MM.1S (cell line): ENCODE measurements at regions not wholly inside any gene's neighbourhood (a gene's known extent, or its start where the extent isn't known, plus 50 kb on each side); places are given as distances from the start of the nearest gene placed in this dataset.

Experiments used
- DNase-seq: peaks from one replicate; pipeline ENCODE4 v3.0.0-alpha.2; 2015
- H2AFZ ChIP-seq: fragments of 300-600 bp; sonication (generic); 2 replicates; pipeline ENCODE4 v1.6.0; 2016; ENCODE audit warnings: antibody characterized with exemption, low read length
- H3F3A ChIP-seq: fragments of 300-600 bp; sonication (generic); 2 replicates; pipeline ENCODE4 v1.6.1; 2016; ENCODE audit warnings: mild to moderate bottlenecking, antibody characterized with exemption, low read length, moderate library complexity, mixed read lengths; ENCODE audit not compliant: insufficient read depth
- H3K27ac ChIP-seq: fragments of 300-600 bp; sonication (generic); 2 replicates; pipeline ENCODE4 v1.5.1; 2016; ENCODE audit warnings: mild to moderate bottlenecking, low read length
- H3K27me3 ChIP-seq: fragments of 300-600 bp; sonication (generic); replicated peaks from 2 replicates; pipeline ENCODE4 v1.6.0; 2016; ENCODE audit warnings: low read length; ENCODE audit not compliant: insufficient read depth
- H3K36me3 ChIP-seq: fragments of 300-600 bp; sonication (generic); replicated peaks from 2 replicates; pipeline ENCODE4 v1.6.1; 2016; ENCODE audit warnings: mild to moderate bottlenecking, low read length, mixed read lengths; ENCODE audit not compliant: insufficient read depth
- H3K4me1 ChIP-seq: fragments of 300-600 bp; sonication (generic); 2 replicates; pipeline ENCODE4 v1.6.1; 2016; ENCODE audit warnings: low read length, mixed read lengths
- H3K4me2 ChIP-seq: fragments of 300-600 bp; sonication (generic); 2 replicates; pipeline ENCODE4 v1.6.0; 2016; ENCODE audit warnings: low read depth, low read length
- H3K4me3 ChIP-seq: fragments of 300-600 bp; sonication (generic); 2 replicates; pipeline ENCODE4 v1.5.1; 2016; ENCODE audit warnings: low read length, mixed read lengths
- H3K79me2 ChIP-seq: fragments of 300-600 bp; sonication (generic); 2 replicates; pipeline ENCODE4 v1.6.1; 2016; ENCODE audit warnings: mixed run types, low read length, mixed read lengths
- H3K9ac ChIP-seq: fragments of 300-600 bp; sonication (generic); 2 replicates; pipeline ENCODE4 v1.6.1; 2016; ENCODE audit warnings: low read length, mixed read lengths
- H3K9me2 ChIP-seq: fragments of 300-600 bp; sonication (generic); replicated peaks from 2 replicates; pipeline ENCODE4 v1.6.1; 2016; ENCODE audit warnings: mild to moderate bottlenecking, low read length, mixed read lengths; ENCODE audit not compliant: insufficient read depth
- H3K9me3 ChIP-seq: fragments of 300-600 bp; sonication (generic); replicated peaks from 2 replicates; pipeline ENCODE4 v1.6.1; 2016; ENCODE audit warnings: mild to moderate bottlenecking, low read length, mixed read lengths; ENCODE audit not compliant: insufficient read depth
- H4K20me1 ChIP-seq: fragments of 300-600 bp; sonication (generic); 2 replicates; pipeline ENCODE4 v1.6.1; 2016; ENCODE audit warnings: mild to moderate bottlenecking, low read length, moderate library complexity, mixed read lengths; ENCODE audit not compliant: insufficient read depth
- CTCF ChIP-seq: fragments of 300-600 bp; sonication (generic); IDR thresholded peaks from 2 replicates; pipeline ENCODE4 v1.5.1; 2016; ENCODE audit warnings: antibody characterized with exemption, low read length, mixed read lengths
- EZH2 ChIP-seq: fragments of 300-600 bp; sonication (generic); optimal IDR thresholded peaks from 2 replicates; pipeline ENCODE3; 2017; ENCODE audit warnings: low read depth, mild to moderate bottlenecking, antibody characterized with exemption, low read length, mixed read lengths
- EZH2phosphoT487 ChIP-seq: fragments of 300-600 bp; sonication (generic); IDR thresholded peaks from 2 replicates; pipeline ENCODE4 v1.6.1; 2018; ENCODE audit warnings: antibody characterized with exemption, low read length

- Histone ChIP-seq H3K4me3 (no peak overlapping the region), H3K36me3 (no peaks in the 10 kb centered on the region), H3K9me2 (no peaks in the 10 kb centered on the region), H3K9me3 (no peaks in the 10 kb centered on the region), H3K4me1 (no peaks in the 10 kb centered on the region), H3F3A (no peaks in the 10 kb centered on the region), H3K4me2 (no peak overlapping the region), H3K27me3 (no peaks in the 10 kb centered on the region), H3K27ac (no peak overlapping the region), H3K79me2 (no peaks in the 10 kb centered on the region), H2AFZ (no peak overlapping the region), H3K9ac (no peak overlapping the region), H4K20me1 (no peaks in the 10 kb centered on the region)
- TF ChIP-seq CTCF (no peak), EZH2phosphoT487 (no peak)
- DNase-seq: no peak
Measured at GRCh38 chr5:121752149-121752548, 99.5 kb upstream of the FTMT start.

GRCh38 chr5:121755266-121755665 is 96.4 kb upstream of the FTMT start:
- Histone ChIP-seq H3F3A (no peaks in the 10 kb centered on the region), H4K20me1 (no peaks in the 10 kb centered on the region), H3K9me2 (no peaks in the 10 kb centered on the region), H3K36me3 (no peaks in the 10 kb centered on the region), H3K4me1 (no peaks in the 10 kb centered on the region), H2AFZ (no peak overlapping the region), H3K4me3 (no peak overlapping the region), H3K79me2 (no peaks in the 10 kb centered on the region), H3K27me3 (no peaks in the 10 kb centered on the region), H3K9me3 (no peaks in the 10 kb centered on the region), H3K4me2 (no peak overlapping the region), H3K9ac (no peak overlapping the region), H3K27ac (no peak overlapping the region)
- DNase-seq: no peak
- TF ChIP-seq CTCF: no peak
- no peak for TF ChIP-seq EZH2
- no peak for TF ChIP-seq EZH2phosphoT487

DNA sequence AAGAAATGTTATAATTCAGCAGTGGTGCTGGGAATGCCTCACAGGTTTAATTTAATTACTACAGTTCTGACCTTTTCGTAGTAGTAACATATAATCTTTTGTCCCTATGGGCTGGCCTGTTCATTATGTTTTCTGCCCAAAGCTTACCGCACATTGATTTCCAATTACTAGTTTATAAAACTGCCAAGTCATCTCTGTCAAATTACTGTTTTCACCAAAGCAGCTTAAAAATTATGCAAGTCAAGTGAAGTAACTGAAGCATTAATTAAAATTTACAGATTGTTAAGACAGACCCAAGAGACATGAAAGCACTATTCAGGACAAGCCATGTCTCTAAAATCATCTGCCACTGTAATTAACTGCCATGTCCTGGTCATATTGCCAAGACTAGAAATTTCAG is 93.9 kb upstream of the FTMT start:
- H3K27me3 ChIP-seq: no peaks in the 10 kb centered on the region
- no peak overlapping the region for H3K27ac ChIP-seq
- no peaks in the 10 kb centered on the region for H3F3A ChIP-seq
- no peaks in the 10 kb centered on the region for H3K9me3 ChIP-seq
- TF ChIP-seq EZH2: no peak
- no peak for TF ChIP-seq EZH2phosphoT487
- TF ChIP-seq CTCF: no peak
- no peak overlapping the region for H2AFZ ChIP-seq
- H3K4me1 ChIP-seq: no peaks in the 10 kb centered on the region
- no peaks in the 10 kb centered on the region for H3K9me2 ChIP-seq
- H3K79me2 ChIP-seq: no peaks in the 10 kb centered on the region
- H3K9ac ChIP-seq: no peak overlapping the region
- H3K4me3 ChIP-seq: no peak overlapping the region
- H3K4me2 ChIP-seq: no peak overlapping the region
- DNase-seq: no peak
- H3K36me3 ChIP-seq: no peaks in the 10 kb centered on the region
- no peaks in the 10 kb centered on the region for H4K20me1 ChIP-seq

GRCh38 chr5:121758615-121759014 is 93.1 kb upstream of the FTMT start:
- H3K79me2 ChIP-seq: no peaks in the 10 kb centered on the region
- H3K4me1 ChIP-seq: no peaks in the 10 kb centered on the region
- TF ChIP-seq CTCF: no peak
- no peak for TF ChIP-seq EZH2
- no peak for TF ChIP-seq EZH2phosphoT487
- H3K9me3 ChIP-seq: no peaks in the 10 kb centered on the region
- no peaks in the 10 kb centered on the region for H3K9me2 ChIP-seq
- H3K4me2 ChIP-seq: no peak overlapping the region
- no peaks in the 10 kb centered on the region for H4K20me1 ChIP-seq
- H3F3A ChIP-seq: no peaks in the 10 kb centered on the region
- no peak overlapping the region for H3K4me3 ChIP-seq
- no peaks in the 10 kb centered on the region for H3K36me3 ChIP-seq
- H3K27me3 ChIP-seq: no peaks in the 10 kb centered on the region
- no peak overlapping the region for H3K9ac ChIP-seq
- no peak overlapping the region for H3K27ac ChIP-seq
- H2AFZ ChIP-seq: no peak overlapping the region
- no peak for DNase-seq
